ENCODE measurements at regions not wholly inside any gene's neighbourhood (a gene's known extent, or its start where the extent isn't known, plus 50 kb on each side); places are given as distances from the start of the nearest gene placed in this dataset.
"Not testable (repeated sequence)": the region's sequence is repeated elsewhere in the genome, so short reads cannot be mapped to it uniquely, and the experiment has no call there.

- H3K4me3 Mint-ChIP-seq; H3K4me1 Mint-ChIP-seq; intact Hi-C loops (cut with micrococcal nuclease); H3K27ac Mint-ChIP-seq; POLR2A ChIA-PET; ATAC-seq (ENCODE audit: low read depth); H3K36me3 Mint-ChIP-seq (ENCODE audit: low read depth); DNase-seq; H3K27me3 Mint-ChIP-seq; CTCF ChIA-PET: not testable (repeated sequence)
- peaks cover 11% of the 10 kb centered on the region for H3K9me3 Mint-ChIP-seq
These were observed 498.6 kb upstream of the TPTE start for GRCh38 chr21:10022745-10023144.
